CD4-positive, alpha-beta T cell (primary cell): ENCODE measurements at regions not wholly inside any gene's neighbourhood (a gene's known extent, or its start where the extent isn't known, plus 50 kb on each side); places are given as distances from the start of the nearest gene placed in this dataset.

Source experiments
- ATAC-seq: fragments of 200-7000 bp; cut with Tn5 transposase; one replicate; pipeline ENCODE4 v1.10.0; 2022; ENCODE audit warnings: mild to moderate bottlenecking; ENCODE audit not compliant: poor library complexity
- CTCF ChIA-PET: fragments of 350-600 bp; sonication (Branson Sonifier 250); formaldehyde crosslinking; loops from one replicate; lab custom pipeline; 2021; ENCODE audit warnings: antibody characterized with exemption, inconsistent platforms; lab: Charles Lee
- POLR2A ChIA-PET: fragments of 350-600 bp; sonication (Branson Sonifier 250); formaldehyde crosslinking; loops from one replicate; lab custom pipeline; 2021; ENCODE audit warnings: antibody characterized with exemption, inconsistent platforms; lab: Charles Lee
- DNase-seq, 14 experiments: peaks; one replicate each; pipeline ENCODE4 v3.0.0-alpha.2; 2013 to 2020; ENCODE audit warnings: mixed read lengths in 2 of 14
- H3K27ac ChIP-seq, 2 donors: one replicate each; pipeline versions ENCODE4 v1.5.1 to v1.7.0; 2013; ENCODE audit warnings: low read length in 2 of 2, low read depth in 1 of 2, mild to moderate bottlenecking in 1 of 2
- H3K27me3 ChIP-seq, 2 experiments: 1 replicate in 1 of 2; 2 replicates in 1 of 2; pipeline versions ENCODE4 v1.6.1 to v1.7.0; 2013; ENCODE audit warnings: low read length in 2 of 2, control low read depth in 1 of 2, mild to moderate bottlenecking in 1 of 2, moderate library complexity in 1 of 2; ENCODE audit not compliant: insufficient read depth in 2 of 2, control insufficient read depth in 1 of 2
- H3K36me3 ChIP-seq: one replicate; pipeline ENCODE4 v1.6.1; 2013; ENCODE audit warnings: low read length, control low read depth; ENCODE audit not compliant: insufficient read depth
- H3K4me1 ChIP-seq: one replicate; pipeline ENCODE4 v1.6.1; 2013; ENCODE audit warnings: low read length, control low read depth; ENCODE audit not compliant: insufficient read depth
- H3K4me3 ChIP-seq: one replicate; pipeline ENCODE4 v1.5.1; 2013; ENCODE audit warnings: mild to moderate bottlenecking, low read length, moderate library complexity
- H3K9me3 ChIP-seq, 2 experiments: 1 replicate in 1 of 2; 2 replicates in 1 of 2; pipeline versions ENCODE4 v1.6.1 to v1.7.0; 2013; ENCODE audit warnings: low read length in 2 of 2, mild to moderate bottlenecking in 2 of 2, control low read depth in 1 of 2, moderate library complexity in 1 of 2; ENCODE audit not compliant: control insufficient read depth in 1 of 2, insufficient read depth in 1 of 2
- H3K27ac Mint-ChIP-seq: one replicate; pipeline ENCODE4 v1.8.0; 2020; ENCODE audit warnings: mixed read lengths
- H3K27me3 Mint-ChIP-seq: one replicate; pipeline ENCODE4 v1.8.0; 2021; ENCODE audit warnings: mixed read lengths
- H3K36me3 Mint-ChIP-seq: one replicate; pipeline ENCODE4 v1.8.0; 2021; ENCODE audit warnings: low read depth, mixed read lengths
- H3K4me1 Mint-ChIP-seq: one replicate; pipeline ENCODE4 v1.8.0; 2021; ENCODE audit warnings: low read depth, mixed read lengths
- H3K4me3 Mint-ChIP-seq: one replicate; pipeline ENCODE4 v1.8.0; 2020; ENCODE audit warnings: mild to moderate bottlenecking, mixed read lengths
- H3K9me3 Mint-ChIP-seq: one replicate; pipeline ENCODE4 v1.8.0; 2020; ENCODE audit warnings: mixed read lengths
- CTCF ChIP-seq: fragments of 200-600 bp; IDR thresholded peaks from one replicate; pipeline ENCODE4 v1.8.0; 2022; ENCODE audit warnings: antibody characterized with exemption, mild to moderate bottlenecking
- intact Hi-C, 2 experiments: fragments of 100-400 bp; cut with DNase I in 1 of 2; cut with micrococcal nuclease in 1 of 2; formaldehyde crosslinking; loops; one replicate each; pipeline versions ENCODE4 v1.15.1 to v1.9.0; 2023 to 2025; cut with DNase I, micrococcal nuclease

GRCh38 chr10:33095867-33096815 is 138.1 kb upstream of the ITGB1 start:
- no peak overlapping the region for H3K4me3 ChIP-seq
- intact Hi-C loops = no loop called here
- CTCF ChIA-PET = interaction anchor here (0.5 to 1.4 kb wide), 2 partner anchors 15 to 663 kb away, joined by 3 to 4 read pairs; no protein-coding TSS in a partner anchor
- ATAC-seq (no peak), DNase-seq (no peak)
- H3K27me3 Mint-ChIP-seq = no peaks in the 10 kb centered on the region
- no peaks in the 10 kb centered on the region for H3K36me3 ChIP-seq
- TF ChIP-seq CTCF = no peak
- H3K4me1 ChIP-seq = peaks cover 21% of the 10 kb centered on the region
- peaks cover 9% of the 10 kb centered on the region for H3K9me3 Mint-ChIP-seq
- H3K4me1 Mint-ChIP-seq = peaks cover 33% of the 10 kb centered on the region
- H3K27ac Mint-ChIP-seq = no peak overlapping the region
- H3K27ac ChIP-seq = no peak overlapping the region
- peaks cover 4 to 9% of the 10 kb centered on the region in 2 experiments for H3K9me3 ChIP-seq
- POLR2A ChIA-PET = no interaction called here
- no peak overlapping the region for H3K4me3 Mint-ChIP-seq
- no peaks in the 10 kb centered on the region for H3K27me3 ChIP-seq
- peaks cover 12% of the 10 kb centered on the region for H3K36me3 Mint-ChIP-seq

GRCh38 chr10:33094263-33095051 is 136.4 kb upstream of the ITGB1 start:
- Mint-ChIP-seq H3K36me3 (peaks cover 19% of the 10 kb centered on the region), H3K27me3 (no peaks in the 10 kb centered on the region), H3K4me3 (no peak overlapping the region), H3K27ac (no peak overlapping the region), H3K9me3 (peaks cover 14% of the 10 kb centered on the region), H3K4me1 (peaks cover 34% of the 10 kb centered on the region)
- ATAC-seq = no peak
- ChIA-PET CTCF (interaction anchor here (1.0 to 1.1 kb wide), 2 partner anchors 35 to 62 kb away, joined by 3 read pairs; no protein-coding TSS in a partner anchor), POLR2A (interaction anchor here (0.6 kb wide), 1 partner anchor 41 kb away, joined by 3 read pairs; no protein-coding TSS in a partner anchor)
- intact Hi-C loops = no loop called here
- no peak overlapping the region for H3K27ac ChIP-seq
- H3K4me1 ChIP-seq = peaks cover 6% of the 10 kb centered on the region
- DNase-seq = no peak
- no peaks in the 10 kb centered on the region for H3K27me3 ChIP-seq
- peaks cover 4 to 14% of the 10 kb centered on the region in 2 experiments for H3K9me3 ChIP-seq
- no peak overlapping the region for H3K4me3 ChIP-seq
- no peaks in the 10 kb centered on the region for H3K36me3 ChIP-seq
- no peak for TF ChIP-seq CTCF

- Mint-ChIP-seq H3K27ac (no peak overlapping the region), H3K36me3 (peaks cover 19% of the 10 kb centered on the region), H3K4me3 (no peak overlapping the region), H3K4me1 (peaks cover 26% of the 10 kb centered on the region), H3K27me3 (no peaks in the 10 kb centered on the region), H3K9me3 (peaks cover 14% of the 10 kb centered on the region)
- ATAC-seq = no peak
- H3K27me3 ChIP-seq = no peaks in the 10 kb centered on the region
- no peaks in the 10 kb centered on the region for H3K36me3 ChIP-seq
- ChIA-PET POLR2A (no interaction called here), CTCF (interaction anchor here (1.0 kb wide), 1 partner anchor 36 kb away, joined by 3 read pairs; no protein-coding TSS in a partner anchor)
- intact Hi-C loops = no loop called here
- peaks cover 11% of the 10 kb centered on the region for H3K4me1 ChIP-seq
- TF ChIP-seq CTCF = no peak
- peaks cover 4 to 14% of the 10 kb centered on the region in 2 experiments for H3K9me3 ChIP-seq
- no peak overlapping the region for H3K4me3 ChIP-seq
- no peak overlapping the region for H3K27ac ChIP-seq
- no peak for DNase-seq
Measured at GRCh38 chr10:33093362-33093761, 135.3 kb upstream of the ITGB1 start.
